H9 (cell line): ENCODE measurements at regions not wholly inside any gene's neighbourhood (a gene's known extent, or its start where the extent isn't known, plus 50 kb on each side); places are given as distances from the start of the nearest gene placed in this dataset.

Source experiments
- DNase-seq: peaks from one replicate; pipeline ENCODE4 v3.0.0-alpha.2; 2017
- H2AFZ ChIP-seq: one replicate; pipeline ENCODE4 v1.6.1; 2013; ENCODE audit warnings: mild to moderate bottlenecking, low read length, control low read depth, moderate library complexity
- H2AK5ac ChIP-seq: 2 replicates; pipeline ENCODE4 v1.6.1; 2013; ENCODE audit warnings: low read length, control low read depth, mixed read lengths; ENCODE audit not compliant: insufficient read length
- H2BK120ac ChIP-seq: one replicate; pipeline ENCODE4 v1.6.1; 2013; ENCODE audit warnings: low read depth, mild to moderate bottlenecking, low read length, control low read depth, inconsistent platforms; ENCODE audit not compliant: poor library complexity, severe bottlenecking
- H2BK12ac ChIP-seq: 2 replicates; pipeline ENCODE4 v1.6.1; 2013; ENCODE audit warnings: low read length, control low read depth, mixed read lengths, low read depth; ENCODE audit not compliant: insufficient read length
- H2BK15ac ChIP-seq: 2 replicates; pipeline ENCODE4 v1.6.1; 2013; ENCODE audit warnings: low read depth, low read length, control low read depth
- H2BK20ac ChIP-seq: one replicate; pipeline ENCODE4 v1.6.1; 2013; ENCODE audit warnings: low read depth, mild to moderate bottlenecking, low read length, control low read depth, inconsistent platforms; ENCODE audit not compliant: poor library complexity, severe bottlenecking
- H2BK5ac ChIP-seq: 2 replicates; pipeline ENCODE4 v1.6.1; 2013; ENCODE audit warnings: low read length, control low read depth, mixed read lengths; ENCODE audit not compliant: insufficient read length
- H3K14ac ChIP-seq: 2 replicates; pipeline ENCODE4 v1.6.1; 2013; ENCODE audit warnings: low read length, control low read depth; ENCODE audit not compliant: insufficient read depth
- H3K18ac ChIP-seq: 2 replicates; pipeline ENCODE4 v1.6.1; 2013; ENCODE audit warnings: low read depth, mild to moderate bottlenecking, mixed read lengths, low read length, control low read depth; ENCODE audit not compliant: insufficient read length
- H3K23ac ChIP-seq: 2 replicates; pipeline ENCODE4 v1.6.1; 2013; ENCODE audit warnings: low read length, control low read depth, mixed read lengths, low read depth; ENCODE audit not compliant: insufficient read length
- H3K23me2 ChIP-seq: 2 replicates; pipeline ENCODE4 v1.6.1; 2013; ENCODE audit warnings: low read depth, mild to moderate bottlenecking, mixed read lengths, low read length, control low read depth; ENCODE audit not compliant: insufficient read length, poor library complexity, severe bottlenecking
- H3K27ac ChIP-seq: 2 replicates; pipeline ENCODE4 v1.5.1; 2013; ENCODE audit warnings: low read length, control low read depth, mixed read lengths, low read depth; ENCODE audit not compliant: insufficient read length
- H3K27me3 ChIP-seq: 2 replicates; pipeline ENCODE4 v1.6.1; 2013; ENCODE audit warnings: low read length, control low read depth, inconsistent platforms; ENCODE audit not compliant: insufficient read depth
- H3K4ac ChIP-seq: 2 replicates; pipeline ENCODE4 v1.6.1; 2013; ENCODE audit warnings: low read depth, mild to moderate bottlenecking, control low read depth, inconsistent platforms, low read length, moderate library complexity
- H3K4me1 ChIP-seq: 2 replicates; pipeline ENCODE4 v1.6.1; 2013; ENCODE audit warnings: low read length, control low read depth, inconsistent platforms; ENCODE audit not compliant: insufficient read depth
- H3K4me2 ChIP-seq: 2 replicates; pipeline ENCODE4 v1.6.1; 2013; ENCODE audit warnings: low read length, control low read depth, mixed read lengths; ENCODE audit not compliant: insufficient read length, insufficient read depth
- H3K56ac ChIP-seq: 2 replicates; pipeline ENCODE4 v1.6.1; 2013; ENCODE audit warnings: low read depth, mild to moderate bottlenecking, mixed read lengths, low read length, control low read depth; ENCODE audit not compliant: insufficient read length
- H3K79me1 ChIP-seq: 2 replicates; pipeline ENCODE4 v1.6.1; 2013; ENCODE audit warnings: low read depth, mild to moderate bottlenecking, moderate library complexity, low read length, control low read depth, inconsistent platforms; ENCODE audit not compliant: insufficient read depth, poor library complexity, severe bottlenecking
- H3K79me2 ChIP-seq: 2 replicates; pipeline ENCODE4 v1.6.1; 2013; ENCODE audit warnings: low read length, control low read depth, inconsistent platforms; ENCODE audit not compliant: insufficient read depth
- H3K9ac ChIP-seq: 2 replicates; pipeline ENCODE4 v1.6.1; 2013; ENCODE audit warnings: low read length, control low read depth, mixed read lengths; ENCODE audit not compliant: insufficient read length; ENCODE audit errors: extremely low read depth
- H3K9me3 ChIP-seq: one replicate; pipeline ENCODE4 v1.6.1; 2013; ENCODE audit warnings: low read depth, low read length, inconsistent platforms; ENCODE audit not compliant: control insufficient read depth
- H3T11ph ChIP-seq: one replicate; pipeline ENCODE4 v1.6.1; 2013; ENCODE audit warnings: mild to moderate bottlenecking, low read length, control low read depth, inconsistent platforms
- H4K20me1 ChIP-seq: one replicate; pipeline ENCODE4 v1.6.1; 2013; ENCODE audit not compliant: control insufficient read depth, insufficient read length, insufficient read depth
- H4K5ac ChIP-seq: 2 replicates; pipeline ENCODE4 v1.6.1; 2013; ENCODE audit warnings: low read depth, mild to moderate bottlenecking, mixed read lengths, low read length, control low read depth; ENCODE audit not compliant: insufficient read length
- H4K8ac ChIP-seq: replicated peaks from 2 replicates; pipeline ENCODE4 v1.6.1; 2013; ENCODE audit warnings: low read length, control low read depth, mixed read lengths, low read depth; ENCODE audit not compliant: insufficient read length
- H4K91ac ChIP-seq: 2 replicates; pipeline ENCODE4 v1.6.1; 2013; ENCODE audit warnings: low read depth, mild to moderate bottlenecking, moderate library complexity, mixed read lengths, low read length, control low read depth; ENCODE audit not compliant: insufficient read length
- H3K27ac Mint-ChIP-seq, 3 experiments: 2 replicates in 2 of 3; 3 replicates in 1 of 3; pipeline ENCODE4 v1.8.0; 2020 to 2021; ENCODE audit warnings: mixed read lengths in 3 of 3, mild to moderate bottlenecking in 1 of 3, moderate library complexity in 1 of 3
- H3K27me3 Mint-ChIP-seq: 2 replicates; pipeline ENCODE4 v1.8.0; 2021; ENCODE audit warnings: low read depth, mild to moderate bottlenecking, moderate library complexity, mixed read lengths
- H3K36me3 Mint-ChIP-seq, 3 experiments: 2 replicates in 2 of 3; 3 replicates in 1 of 3; pipeline ENCODE4 v1.8.0; 2020 to 2021; ENCODE audit warnings: low read depth in 3 of 3, mixed read lengths in 3 of 3; ENCODE audit not compliant: insufficient read depth in 1 of 3
- H3K4me1 Mint-ChIP-seq, 2 experiments: 2 replicates each; pipeline ENCODE4 v1.8.0; 2020; ENCODE audit warnings: mixed read lengths in 2 of 2
- H3K4me3 Mint-ChIP-seq, 2 experiments: 2 replicates in 1 of 2; 3 replicates in 1 of 2; pipeline ENCODE4 v1.8.0; 2020 to 2021; ENCODE audit warnings: mild to moderate bottlenecking in 2 of 2, mixed read lengths in 2 of 2, moderate library complexity in 1 of 2
- H3K9me3 Mint-ChIP-seq, 2 experiments: 2 replicates in 1 of 2; 3 replicates in 1 of 2; pipeline ENCODE4 v1.8.0; 2020; ENCODE audit warnings: mild to moderate bottlenecking in 2 of 2, mixed read lengths in 2 of 2, moderate library complexity in 1 of 2
- TF ChIP-seq, protein P1 (sequence below): fragments of 200-600 bp; sonication (generic); conservative IDR thresholded peaks from 3 replicates; pipeline ENCODE4 v1.8.0; 2021; ENCODE audit warnings: antibody characterized with exemption, mild to moderate bottlenecking

DNA sequence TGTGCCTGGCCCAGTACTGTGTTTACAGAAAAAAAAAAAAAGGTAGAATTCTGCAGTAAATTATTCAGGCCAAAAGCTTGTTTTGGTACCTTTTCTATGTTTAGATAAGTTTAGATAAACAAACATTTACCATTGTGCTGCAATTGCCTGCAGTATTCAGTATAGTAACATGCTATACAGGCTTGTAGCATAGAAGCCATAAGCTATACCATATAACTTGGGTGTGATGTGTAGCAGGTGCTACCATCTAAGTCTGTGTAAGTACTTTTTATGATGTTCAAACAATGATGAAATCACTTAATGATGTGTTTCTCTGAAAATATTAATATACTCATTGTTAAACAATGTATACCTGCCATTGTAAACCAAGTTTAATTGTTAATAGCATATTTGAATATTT is 241.6 kb upstream of the HS3ST1 start:
- Histone ChIP-seq H3K79me2 (no peaks in the 10 kb centered on the region), H4K91ac (no peak overlapping the region), H2AFZ (no peak overlapping the region), H3K9ac (no peak overlapping the region), H3K23ac (no peak overlapping the region), H3K79me1 (no peaks in the 10 kb centered on the region), H2BK12ac (no peak overlapping the region), H2BK20ac (no peak overlapping the region), H2AK5ac (no peak overlapping the region), H3K27ac (no peak overlapping the region), H4K8ac (no peak overlapping the region), H2BK15ac (no peak overlapping the region), H3K9me3 (no peaks in the 10 kb centered on the region), H3K23me2 (no peaks in the 10 kb centered on the region), H2BK5ac (no peak overlapping the region), H3K14ac (no peak overlapping the region), H3T11ph (no peak overlapping the region), H3K18ac (no peak overlapping the region), H4K20me1 (no peaks in the 10 kb centered on the region), H3K56ac (no peak overlapping the region), H3K27me3 (no peaks in the 10 kb centered on the region), H4K5ac (no peak overlapping the region), H3K4me2 (no peak overlapping the region), H2BK120ac (no peak overlapping the region), H3K4me1 (no peaks in the 10 kb centered on the region), H3K4ac (no peak overlapping the region)
- DNase-seq = no peak
- Mint-ChIP-seq H3K27ac (no peak overlapping the region), H3K9me3 (peaks cover 0 to 3% of the 10 kb centered on the region in 2 experiments; a peak in 2 of 5 replicates), H3K36me3 (peaks cover 0 to 4% (median 0%) of the 10 kb centered on the region in 3 experiments; a peak in 1 of 7 replicates), H3K4me3 (no peak overlapping the region), H3K27me3 (no peaks in the 10 kb centered on the region), H3K4me1 (no peaks in the 10 kb centered on the region)
- TF ChIP-seq, protein P1, sequence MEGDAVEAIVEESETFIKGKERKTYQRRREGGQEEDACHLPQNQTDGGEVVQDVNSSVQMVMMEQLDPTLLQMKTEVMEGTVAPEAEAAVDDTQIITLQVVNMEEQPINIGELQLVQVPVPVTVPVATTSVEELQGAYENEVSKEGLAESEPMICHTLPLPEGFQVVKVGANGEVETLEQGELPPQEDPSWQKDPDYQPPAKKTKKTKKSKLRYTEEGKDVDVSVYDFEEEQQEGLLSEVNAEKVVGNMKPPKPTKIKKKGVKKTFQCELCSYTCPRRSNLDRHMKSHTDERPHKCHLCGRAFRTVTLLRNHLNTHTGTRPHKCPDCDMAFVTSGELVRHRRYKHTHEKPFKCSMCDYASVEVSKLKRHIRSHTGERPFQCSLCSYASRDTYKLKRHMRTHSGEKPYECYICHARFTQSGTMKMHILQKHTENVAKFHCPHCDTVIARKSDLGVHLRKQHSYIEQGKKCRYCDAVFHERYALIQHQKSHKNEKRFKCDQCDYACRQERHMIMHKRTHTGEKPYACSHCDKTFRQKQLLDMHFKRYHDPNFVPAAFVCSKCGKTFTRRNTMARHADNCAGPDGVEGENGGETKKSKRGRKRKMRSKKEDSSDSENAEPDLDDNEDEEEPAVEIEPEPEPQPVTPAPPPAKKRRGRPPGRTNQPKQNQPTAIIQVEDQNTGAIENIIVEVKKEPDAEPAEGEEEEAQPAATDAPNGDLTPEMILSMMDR = no peak
